Stimulated activated CD8-positive, alpha-beta memory T cell treated with anti-CD3 and anti-CD28 coated beads, Interleukin-4, amount 100 ng/mL, for 48 hours (primary cell): ENCODE measurements at regions not wholly inside any gene's neighbourhood (a gene's known extent, or its start where the extent isn't known, plus 50 kb on each side); places are given as distances from the start of the nearest gene placed in this dataset.
"Not testable (repeated sequence)": the region's sequence is repeated elsewhere in the genome, so short reads cannot be mapped to it uniquely, and the experiment has no call there.

ENCODE experiments used
- DNase-seq: peaks from one replicate; pipeline ENCODE4 v3.0.0-alpha.2; 2020

DNA sequence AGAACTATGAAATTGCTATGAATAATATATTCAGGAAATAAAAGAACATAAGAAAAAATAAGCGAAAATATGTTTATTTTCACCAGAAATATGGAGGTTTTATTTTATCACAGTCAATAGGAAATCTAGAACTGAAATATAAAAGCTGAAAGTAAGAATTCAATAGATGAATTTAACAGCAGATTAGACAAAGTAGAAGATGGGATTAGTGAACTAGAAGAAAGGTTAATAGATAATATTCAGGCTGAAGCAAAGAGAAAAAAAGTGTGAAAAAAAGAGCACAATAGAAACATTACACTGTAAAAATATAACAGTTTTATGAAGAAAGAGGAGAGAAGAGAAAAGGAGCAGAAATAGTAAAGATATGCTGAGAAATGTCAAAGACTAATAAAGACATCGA is 1152.1 kb downstream of the FAT4 start:
- DNase-seq: no peak

DNA sequence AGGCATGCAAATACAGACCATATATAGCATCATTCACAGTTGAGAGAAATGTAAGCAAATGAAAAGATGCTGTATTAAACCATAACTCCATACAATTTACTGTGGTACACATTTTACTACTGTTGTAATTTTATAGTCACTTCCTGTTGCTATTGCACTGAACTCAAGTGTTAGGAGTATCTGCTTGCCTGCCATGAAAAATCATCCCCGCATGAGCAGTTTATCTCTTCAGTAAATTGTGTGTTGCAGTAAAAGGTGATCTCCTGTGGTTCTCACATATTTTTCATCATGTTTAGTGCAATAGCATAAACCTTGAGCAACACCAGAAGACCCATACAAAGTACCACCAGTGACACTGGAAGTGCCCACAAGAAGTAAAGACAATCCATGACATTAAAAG is 1153.4 kb downstream of the FAT4 start:
- no peak for DNase-seq

DNA sequence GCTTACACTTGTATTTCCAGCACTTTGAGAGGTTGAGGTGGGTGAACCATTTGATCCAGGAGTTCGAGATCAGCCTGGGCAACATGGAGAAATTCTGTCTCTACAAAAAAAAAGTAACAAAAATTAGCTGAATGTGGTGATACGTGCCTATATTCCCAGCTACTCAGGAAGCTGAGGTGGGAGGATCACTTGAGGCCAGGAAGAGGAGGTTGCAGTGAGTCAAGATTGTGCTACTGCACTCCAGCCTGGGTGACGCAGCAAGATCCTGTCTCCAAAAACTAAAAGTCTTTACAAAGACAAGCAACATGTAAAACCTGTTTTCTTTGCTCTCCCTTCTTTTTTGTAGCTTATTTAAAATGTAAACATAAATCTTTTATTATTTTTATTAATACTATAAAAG is 1156.1 kb downstream of the FAT4 start:
- no peak for DNase-seq

DNA sequence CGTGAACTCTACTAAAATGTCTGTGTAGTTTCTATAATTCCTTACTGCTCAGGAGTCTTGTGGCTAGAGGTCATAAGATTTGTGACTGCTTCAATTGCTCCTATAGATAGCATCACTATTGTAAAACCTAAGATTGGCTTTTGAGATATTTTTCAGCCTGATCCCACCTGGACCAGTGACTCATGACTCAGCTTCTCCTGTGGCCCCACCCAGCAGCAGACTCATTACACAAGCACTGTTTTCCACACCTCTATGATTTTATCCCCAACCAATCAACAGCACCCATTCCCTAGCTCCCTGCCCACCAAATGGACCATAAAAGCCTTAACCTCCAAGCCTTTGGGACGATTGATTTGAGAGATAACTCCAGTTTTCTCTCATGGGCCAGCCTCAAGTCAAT is 1157.0 kb upstream of the INTU start:
- DNase-seq: no peak

DNA sequence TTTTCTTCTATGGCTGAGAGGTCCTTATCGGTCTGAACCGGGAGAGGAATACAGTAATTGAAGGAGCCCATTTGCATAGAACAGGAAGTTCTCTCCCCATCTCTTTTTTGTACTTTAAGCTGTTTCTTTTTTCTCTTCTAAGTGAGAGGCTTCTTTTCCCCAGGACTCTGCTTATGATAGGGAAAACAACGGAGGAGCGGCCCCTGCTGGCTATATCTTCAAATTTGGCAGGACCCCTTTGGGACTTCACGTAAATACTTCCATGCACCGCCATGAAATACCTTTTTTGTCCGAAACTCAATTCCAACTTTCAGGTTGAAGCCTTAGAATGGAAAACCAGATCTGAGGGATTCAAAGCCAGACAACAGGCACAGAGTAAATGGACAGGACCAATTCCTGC is 1153.0 kb upstream of the INTU start:
- DNase-seq: no peak

DNA sequence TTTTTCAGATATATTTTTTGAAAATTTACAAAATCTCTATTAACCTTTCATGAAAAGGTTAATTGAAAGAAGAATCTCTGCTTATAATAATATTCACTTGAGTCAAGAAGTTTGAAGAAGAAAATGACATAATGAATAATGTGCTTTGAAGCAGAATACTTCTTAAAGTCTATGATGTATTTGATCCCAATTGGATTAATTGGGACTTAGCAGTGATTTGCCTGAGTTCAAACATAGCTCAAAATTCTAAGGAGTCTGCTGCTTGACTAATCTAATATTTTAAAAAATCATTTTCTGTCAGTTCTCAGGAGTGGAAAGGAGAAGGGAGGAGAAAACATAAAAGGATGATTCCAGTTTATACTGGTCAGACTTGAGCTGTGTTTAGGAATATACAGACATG is 1150.4 kb upstream of the INTU start:
- no peak for DNase-seq

DNA sequence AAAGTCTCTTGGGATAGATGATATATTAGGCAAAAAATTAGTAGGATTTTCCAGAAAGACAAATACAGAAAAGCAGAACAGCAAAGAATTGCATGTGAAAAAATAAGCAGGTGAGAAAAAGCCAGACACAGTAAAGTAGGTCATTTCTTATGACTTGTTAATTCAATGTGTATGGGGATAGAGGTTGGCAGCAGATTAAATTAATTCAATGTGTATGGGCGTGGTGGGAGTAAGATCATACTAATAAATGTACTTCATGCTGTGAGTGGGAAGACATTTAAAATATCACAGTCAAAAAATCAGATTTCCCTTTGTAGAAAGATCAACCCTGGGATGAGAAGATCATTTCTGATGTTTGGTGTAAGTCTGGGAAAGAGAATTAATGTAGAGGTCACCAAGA is 1146.4 kb upstream of the INTU start:
- no peak for DNase-seq

DNA sequence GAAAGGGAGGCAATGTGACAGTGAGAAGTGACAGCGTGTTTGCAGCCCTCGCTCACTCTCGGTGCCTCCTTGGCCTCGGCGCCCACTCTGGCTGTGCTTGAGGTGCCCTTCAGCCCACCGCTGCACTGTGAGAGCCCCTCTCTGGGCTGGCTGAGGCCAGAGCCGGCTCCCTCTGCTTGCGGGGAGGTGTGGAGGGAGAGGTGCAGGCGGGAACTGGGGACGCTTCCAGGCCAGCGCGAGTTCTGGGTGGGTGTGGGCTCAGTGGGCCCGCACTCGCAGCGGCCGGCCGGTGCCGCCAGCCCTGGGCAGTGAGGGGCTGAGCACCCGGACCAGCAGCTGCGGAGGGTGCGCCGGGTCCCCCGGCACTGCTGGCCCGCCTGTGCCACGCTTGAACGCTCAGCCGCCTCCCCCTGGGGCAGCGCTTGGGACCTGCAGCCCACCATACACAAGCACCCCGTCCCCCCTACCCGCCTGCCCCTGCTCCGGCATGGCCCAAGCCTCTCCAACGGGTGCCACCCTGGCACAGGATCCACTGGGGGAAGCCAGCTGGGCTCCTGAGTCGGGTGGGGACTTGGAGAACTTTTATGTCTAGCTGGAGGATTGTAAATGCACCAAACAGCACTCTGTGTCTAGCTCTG is 1142.8 kb upstream of the INTU start:
- DNase-seq: no peak

DNA sequence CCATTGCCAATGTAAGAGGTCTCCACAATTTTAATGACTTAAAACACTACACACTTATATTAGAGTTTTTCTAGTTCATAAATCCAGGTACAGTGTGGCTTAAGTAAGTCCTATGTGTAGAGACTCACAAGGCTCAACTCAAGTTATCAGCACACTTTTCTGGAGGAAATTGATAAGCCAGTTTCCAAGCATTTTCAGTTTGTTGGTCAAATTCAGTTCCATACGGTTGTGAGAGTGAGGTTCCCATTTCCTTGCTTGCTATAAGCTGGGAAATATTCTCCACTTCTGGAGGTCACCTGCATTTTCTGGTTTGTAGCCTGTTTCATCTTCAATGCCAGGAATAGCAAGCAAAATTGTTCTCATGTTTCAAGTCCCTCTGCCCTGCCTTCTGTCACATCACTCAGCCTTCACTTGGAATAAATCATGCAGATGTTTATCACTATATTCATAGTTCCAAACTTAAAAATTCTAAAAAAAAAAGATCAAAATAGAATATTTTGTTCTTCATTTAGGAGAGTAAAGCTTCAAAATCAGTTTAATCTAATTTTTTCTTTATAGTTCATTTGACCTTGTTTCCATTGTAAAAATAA is 1137.5 kb upstream of the INTU start:
- DNase-seq: no peak

DNA sequence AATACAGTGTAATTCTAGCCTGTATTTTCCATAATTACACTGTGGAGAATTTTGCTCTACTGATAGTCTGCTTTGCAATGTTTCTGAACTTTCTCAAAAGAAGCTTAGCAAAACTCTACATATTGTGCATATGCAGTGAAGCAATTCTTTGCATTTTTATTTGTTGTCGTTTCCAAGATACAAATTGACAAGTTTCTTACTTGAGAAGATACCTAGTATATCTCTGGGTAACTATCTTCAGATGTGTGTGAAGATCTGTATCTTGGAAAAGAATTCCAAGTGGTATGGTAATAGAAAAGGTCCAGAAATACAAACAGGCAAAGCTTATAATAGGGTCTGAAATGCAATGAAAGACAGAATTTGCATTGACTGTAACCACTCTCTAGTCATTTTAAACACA is 1119.8 kb upstream of the INTU start:
- DNase-seq: no peak

DNA sequence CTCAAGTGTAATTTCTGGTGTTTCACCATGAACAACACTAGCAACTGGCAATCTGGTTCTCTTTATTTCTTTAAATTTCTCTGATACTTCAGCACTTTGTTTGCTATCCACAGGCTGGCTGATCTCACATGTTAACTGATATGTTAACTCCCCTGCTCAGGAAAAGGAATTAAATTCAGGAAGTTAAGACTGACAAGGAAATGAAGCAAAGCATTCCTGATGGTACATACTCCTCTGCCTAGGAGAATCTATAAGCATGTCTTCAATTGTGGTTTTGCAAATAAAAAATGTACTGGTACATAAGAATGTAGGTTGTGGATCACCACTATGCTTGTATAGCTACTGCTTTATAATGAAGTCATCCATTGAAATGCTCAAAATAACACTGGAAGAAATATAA is 1119.2 kb upstream of the INTU start:
- no peak for DNase-seq

DNA sequence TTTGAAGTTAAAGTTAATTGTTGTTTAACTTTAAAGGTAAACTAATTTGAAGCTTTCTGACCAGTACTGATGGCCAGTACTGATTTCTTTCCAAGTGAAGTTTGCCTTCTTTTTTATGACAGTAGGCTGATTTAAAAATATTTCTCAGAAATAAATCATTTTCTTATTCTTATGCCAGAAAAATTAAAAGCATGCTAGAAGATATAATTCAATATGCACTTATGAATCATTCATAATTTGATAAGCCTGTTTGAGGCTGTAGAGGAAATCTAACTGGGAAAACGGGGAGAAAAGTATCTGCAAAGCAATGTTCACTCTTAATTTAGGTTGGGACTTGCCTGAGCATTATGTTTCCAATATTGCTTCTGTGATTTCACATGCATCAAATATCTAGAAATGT is 1112.0 kb upstream of the INTU start:
- no peak for DNase-seq

DNA sequence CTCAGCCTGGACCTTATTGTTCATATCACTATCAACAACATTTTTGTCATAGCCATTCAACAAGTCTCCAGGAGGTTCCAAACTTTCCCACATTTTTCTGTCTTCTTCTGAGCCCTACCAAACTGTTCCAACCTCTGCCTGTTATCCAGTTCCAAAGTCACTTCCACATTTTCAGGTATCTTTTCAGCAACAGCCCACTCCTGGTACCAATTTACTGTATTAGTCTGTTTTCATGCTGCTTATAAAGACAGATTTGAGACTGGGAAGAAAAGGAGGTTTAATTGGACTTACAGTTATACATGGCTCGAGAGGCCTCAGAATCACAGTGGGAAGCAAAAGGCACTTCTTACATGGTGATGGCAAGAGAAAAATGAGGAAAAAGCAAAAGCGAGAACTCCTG is 1107.4 kb upstream of the INTU start:
- DNase-seq: not testable (repeated sequence)

DNA sequence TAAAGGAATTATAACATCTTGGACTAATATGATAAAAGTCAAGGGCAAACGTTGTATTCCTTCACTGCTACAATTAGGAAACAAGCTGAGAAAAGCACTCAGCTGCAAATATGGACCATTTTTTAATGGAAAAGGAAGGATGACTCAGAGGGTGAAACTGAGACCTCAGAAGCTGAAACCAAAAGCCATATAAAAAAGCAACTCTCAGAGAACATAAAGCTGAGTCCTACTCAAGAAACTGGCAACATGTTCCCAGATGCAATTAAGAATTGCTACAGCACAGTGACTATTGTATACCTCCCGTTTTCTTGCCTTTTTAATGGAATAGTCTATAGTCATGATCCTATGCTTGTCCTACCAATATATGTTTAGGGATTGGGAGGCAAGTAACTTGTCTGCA is 1106.4 kb upstream of the INTU start:
- DNase-seq: no peak

DNA sequence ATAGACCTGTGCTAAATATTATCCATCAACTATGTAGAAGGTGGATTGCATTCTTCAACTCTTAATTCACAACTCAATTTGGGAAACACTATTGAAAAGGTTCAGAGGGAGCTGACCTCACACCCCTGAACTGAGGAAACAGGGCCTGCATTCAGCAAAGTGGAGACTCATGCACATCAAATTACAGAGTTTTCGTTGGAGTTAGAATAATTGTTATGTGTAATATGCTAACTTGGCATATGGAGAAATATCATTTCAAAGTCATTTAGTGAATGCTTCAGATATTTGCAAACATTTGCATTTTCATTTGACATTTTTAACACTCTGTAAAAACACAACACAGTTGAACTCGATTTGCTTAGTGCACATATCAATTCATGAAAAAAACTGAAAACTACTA is 1102.8 kb upstream of the INTU start:
- DNase-seq: no peak

DNA sequence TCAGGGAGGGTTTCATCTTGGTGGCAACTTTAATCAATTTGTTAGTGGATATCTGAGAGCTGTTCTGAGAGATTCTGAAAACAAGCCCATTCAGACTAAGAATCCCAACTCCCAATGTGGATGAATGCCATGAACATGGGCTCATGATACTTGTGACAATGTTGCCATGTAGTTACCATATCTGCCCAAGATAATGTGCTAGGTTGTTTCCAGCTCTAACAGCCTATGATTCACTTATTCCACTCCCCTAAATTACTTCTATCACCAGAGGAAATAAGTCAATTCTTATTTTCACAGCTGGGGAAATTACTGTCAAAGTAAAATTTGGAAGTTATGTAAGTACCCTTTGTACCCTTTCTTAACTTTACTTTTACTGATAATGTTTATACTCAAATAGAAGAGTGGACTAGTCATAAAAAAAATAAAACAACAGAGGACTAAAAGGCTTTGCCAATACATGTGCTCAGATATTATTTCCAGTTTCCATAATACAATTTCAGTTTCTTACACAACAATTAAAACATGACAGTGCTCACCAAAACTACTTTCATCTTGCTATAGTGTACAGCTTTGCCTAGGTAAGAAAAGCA is 1101.7 kb upstream of the INTU start:
- DNase-seq: no peak

DNA sequence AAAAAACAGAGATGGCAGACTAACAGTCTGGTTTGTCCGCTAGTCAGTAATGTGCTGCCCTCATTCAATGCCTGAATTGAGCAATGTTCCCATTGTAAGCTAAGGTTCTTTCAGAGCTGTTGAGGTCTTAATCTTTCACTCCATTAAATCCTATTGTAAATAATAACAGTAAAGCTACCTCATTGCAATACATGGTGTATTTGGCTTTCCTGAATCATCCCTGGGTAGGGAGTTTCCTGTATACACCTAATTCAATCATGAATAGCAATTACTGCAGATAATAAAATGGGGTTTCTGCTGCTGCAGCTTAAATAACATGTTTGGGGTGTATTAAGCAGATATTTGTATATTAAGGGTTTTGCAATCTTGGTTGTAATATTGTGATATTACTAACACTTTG is 1100.2 kb upstream of the INTU start:
- DNase-seq: no peak

DNA sequence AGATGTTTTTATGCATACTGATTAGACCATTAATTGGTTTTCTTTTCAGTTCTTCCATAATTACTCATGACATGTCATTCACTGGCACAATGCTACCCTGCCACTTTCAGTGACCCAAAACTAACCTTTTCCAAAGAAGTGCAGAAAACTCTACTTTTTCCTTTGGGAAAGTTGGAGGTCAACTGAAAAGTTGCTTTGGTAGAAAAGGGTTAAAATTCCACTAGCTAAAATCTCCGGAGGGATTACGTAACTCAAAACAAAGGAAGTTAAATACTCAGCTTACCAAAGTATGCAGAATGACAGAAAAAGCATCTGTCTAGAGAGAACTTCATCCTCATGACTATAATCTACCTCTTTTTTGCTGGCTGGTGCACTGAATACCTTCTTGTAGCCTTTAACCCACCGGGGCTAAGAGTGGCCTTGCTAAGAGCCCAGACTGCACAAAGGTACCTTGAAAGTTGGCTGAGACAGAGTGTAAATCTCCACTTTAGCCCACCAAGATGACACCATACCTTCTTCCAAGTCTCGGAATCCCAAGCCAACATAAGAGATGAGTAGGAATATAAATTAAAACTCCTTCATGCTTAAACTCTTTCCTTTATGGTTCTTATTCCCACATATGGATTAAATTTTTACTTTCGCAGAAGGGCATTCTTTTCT is 1099.5 kb upstream of the INTU start:
- no peak for DNase-seq

DNA sequence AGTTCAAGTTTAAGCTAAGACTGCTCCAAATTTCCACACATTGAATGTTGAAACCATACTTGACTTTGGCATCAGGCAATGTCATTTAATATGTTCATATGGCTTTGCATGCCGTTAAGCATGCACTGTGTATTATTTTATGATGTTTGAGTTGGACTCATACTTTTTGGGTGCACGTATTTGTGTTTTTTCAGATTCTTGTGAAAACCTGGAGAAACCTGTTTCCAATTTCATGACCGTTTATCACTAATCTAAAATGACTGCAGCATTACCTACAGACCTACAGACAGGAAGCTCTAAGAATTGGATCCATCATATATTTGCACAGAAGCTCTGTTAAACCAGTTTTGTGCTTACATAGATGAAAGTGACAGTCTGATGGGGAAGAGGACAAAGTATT is 1093.0 kb upstream of the INTU start:
- DNase-seq: no peak

DNA sequence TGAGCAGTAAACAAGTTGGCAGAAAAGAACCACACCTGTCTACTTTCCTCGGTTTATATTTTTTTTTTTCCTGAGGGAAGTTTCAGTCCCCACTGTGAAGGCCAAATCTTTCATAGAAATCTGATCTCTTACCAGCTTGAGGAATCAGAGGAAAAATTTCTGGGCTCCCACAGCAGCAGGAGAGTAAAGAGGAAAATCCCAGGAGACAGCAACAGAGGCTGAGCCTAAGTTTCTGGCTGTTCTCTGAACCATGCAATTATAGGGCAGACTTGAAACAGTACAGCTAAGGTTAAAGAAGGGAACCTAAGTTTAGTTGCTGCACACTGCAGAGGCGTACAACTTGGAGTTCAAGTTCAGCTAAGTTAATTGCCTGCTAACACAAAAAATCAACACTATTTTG is 1090.9 kb upstream of the INTU start:
- DNase-seq: no peak

DNA sequence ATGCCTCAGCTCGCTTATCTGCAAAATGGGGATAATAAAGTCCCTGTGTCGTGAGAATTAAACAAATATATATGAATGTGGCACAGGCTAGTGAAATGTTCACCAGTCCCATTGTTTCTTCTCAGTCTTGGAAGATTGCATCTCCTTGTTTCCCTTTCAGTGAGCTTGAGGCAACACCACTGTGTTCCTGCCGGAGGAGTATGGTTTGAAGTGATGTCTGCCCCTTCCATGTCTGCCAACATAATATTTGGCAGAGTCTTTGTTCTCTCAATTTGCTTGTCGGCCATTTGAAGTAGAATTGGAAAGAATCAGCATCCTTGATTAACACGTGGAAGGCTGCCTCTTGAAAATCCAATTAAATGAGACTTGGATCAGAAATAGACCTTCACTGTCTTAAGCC is 1088.5 kb upstream of the INTU start:
- DNase-seq: no peak

DNA sequence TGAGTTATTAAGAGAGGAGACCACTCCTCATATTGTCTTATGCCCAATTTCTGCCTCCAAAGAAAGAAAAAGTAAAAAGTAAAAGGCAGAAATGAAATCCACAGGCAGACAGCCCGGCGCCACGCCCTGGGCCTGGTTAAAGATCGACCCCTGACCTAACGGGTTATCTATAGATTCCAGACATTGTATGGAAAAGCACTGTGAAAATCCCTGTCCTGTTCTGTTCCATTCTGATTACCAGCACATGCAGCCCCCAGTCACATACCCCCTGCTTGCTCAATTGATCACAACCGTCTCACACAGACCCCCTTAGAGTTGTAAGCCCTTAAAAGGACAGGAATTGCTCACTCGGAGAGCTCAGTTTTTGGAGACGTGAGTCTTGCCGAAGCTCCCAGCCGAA is 1086.6 kb upstream of the INTU start:
- DNase-seq: not testable (repeated sequence)

DNA sequence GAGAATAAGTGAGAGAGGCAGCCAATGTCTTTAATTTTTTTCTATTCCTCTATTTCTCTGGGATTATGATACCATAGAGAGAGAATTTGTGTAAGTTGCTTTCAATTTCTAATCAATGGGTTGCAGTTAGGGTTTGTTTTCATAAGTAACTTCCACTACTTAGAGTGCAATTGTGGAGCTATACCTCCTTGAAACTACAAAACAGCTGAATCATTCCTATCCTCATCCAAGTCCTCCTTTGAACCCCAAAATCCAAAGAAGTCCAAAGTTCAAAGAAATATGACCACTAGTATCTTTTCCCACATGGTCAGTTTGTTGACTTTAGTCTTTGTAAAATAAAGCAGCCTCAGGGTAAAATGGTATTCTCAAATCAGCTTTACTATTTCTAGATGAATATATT is 1085.4 kb upstream of the INTU start:
- DNase-seq: no peak

DNA sequence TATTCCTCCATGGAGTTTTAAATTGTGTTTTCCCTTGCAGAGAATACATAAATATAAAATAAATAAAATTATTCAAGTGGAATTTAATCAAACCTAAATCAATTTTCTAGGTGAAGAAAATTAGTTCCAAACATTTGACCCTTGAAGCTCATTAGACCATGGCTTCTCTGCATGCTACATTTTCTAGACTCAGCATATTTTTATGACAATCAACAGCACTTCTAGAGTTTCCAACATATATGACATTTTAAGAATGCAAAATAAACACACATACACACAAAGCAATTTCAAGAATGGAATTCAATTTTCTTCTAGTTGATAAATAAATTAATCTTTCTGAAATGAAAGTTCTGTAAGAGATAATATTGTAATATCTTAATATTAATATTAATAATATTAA is 1083.9 kb upstream of the INTU start:
- DNase-seq: no peak

DNA sequence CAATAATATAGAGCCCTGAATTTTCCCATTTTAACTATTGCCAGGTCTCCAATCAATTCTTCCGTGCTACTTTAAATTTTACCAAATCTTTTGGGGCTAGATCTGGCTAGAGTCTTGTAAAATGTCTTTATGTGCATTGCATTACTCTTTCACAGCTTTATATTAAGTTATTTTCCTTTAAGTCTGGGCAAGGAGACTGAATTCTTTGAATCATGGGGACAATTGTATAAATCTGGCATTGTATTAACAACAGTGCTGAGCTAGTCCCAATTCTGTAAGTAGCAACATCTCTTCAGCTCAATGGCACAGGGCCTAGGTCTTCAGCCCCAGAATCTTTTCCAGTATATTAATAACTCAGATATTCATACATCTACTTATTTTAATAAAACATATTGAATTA is 1080.4 kb upstream of the INTU start:
- DNase-seq: no peak
